ENCODE measurements at regions not wholly inside any gene's neighbourhood (a gene's known extent, or its start where the extent isn't known, plus 50 kb on each side); places are given as distances from the start of the nearest gene placed in this dataset.

DNA sequence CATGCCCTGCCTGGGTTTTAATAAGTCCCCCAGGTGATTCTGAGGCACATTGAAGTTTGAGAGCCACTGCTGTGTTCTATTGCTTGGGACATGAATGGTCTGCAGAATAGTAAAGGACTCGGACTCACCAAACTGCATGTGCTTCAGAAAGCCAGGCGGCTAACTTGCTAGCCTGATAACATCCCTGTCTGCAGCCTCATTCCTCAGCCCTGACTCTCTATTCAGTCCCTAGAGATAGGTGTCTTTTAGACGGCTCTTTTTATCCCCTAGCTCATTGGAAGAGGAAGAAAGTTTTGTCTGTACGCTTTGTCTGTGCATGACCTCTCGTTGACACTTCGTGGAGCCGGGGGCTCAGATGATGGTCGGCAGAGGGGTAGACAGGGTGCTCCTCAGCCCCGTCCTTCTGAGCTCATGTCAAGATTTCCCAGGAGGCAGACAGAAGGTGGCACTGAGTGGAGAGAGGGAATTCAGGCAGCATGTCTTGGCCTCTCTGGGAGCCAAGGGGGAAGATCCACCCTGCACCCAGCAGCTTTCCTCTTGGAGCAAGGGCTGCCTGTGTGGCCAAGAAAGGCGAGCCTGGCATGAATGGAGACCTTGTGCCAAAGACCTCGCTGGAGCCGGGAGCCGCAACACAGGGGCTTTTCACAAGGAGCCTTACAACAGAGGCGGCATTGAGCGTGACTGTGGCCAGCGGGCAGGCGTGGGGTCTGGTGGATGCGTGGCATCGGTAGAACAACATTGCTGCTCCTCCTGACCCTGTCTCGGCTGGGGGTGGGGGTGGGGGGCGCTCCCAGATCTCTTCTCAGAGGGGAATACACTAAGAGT, 51.1 kb upstream of the PODXL start (continued):
- TF ChIP-seq, protein P1, sequence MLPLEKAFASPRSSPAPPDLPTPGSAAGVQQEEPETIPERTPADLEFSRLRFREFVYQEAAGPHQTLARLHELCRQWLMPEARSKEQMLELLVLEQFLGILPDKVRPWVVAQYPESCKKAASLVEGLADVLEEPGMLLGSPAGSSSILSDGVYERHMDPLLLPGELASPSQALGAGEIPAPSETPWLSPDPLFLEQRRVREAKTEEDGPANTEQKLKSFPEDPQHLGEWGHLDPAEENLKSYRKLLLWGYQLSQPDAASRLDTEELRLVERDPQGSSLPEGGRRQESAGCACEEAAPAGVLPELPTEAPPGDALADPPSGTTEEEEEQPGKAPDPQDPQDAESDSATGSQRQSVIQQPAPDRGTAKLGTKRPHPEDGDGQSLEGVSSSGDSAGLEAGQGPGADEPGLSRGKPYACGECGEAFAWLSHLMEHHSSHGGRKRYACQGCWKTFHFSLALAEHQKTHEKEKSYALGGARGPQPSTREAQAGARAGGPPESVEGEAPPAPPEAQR (CRISPR knock-in tag; IDR thresholded peaks at IDR 0.05), result no peak

- H3K27me3 Mint-ChIP-seq (ENCODE audit: low read depth), result no peaks in the 10 kb centered on the region; the same call in 1 of the 2 replicates
- DNase-seq (ENCODE audit: low spot score) (no peak), ATAC-seq (no peak)
- H3K4me1 Mint-ChIP-seq, result peaks cover 73% of the 10 kb centered on the region
- TF ChIP-seq, protein P2, sequence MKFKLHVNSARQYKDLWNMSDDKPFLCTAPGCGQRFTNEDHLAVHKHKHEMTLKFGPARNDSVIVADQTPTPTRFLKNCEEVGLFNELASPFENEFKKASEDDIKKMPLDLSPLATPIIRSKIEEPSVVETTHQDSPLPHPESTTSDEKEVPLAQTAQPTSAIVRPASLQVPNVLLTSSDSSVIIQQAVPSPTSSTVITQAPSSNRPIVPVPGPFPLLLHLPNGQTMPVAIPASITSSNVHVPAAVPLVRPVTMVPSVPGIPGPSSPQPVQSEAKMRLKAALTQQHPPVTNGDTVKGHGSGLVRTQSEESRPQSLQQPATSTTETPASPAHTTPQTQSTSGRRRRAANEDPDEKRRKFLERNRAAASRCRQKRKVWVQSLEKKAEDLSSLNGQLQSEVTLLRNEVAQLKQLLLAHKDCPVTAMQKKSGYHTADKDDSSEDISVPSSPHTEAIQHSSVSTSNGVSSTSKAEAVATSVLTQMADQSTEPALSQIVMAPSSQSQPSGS (CRISPR knock-in tag; IDR thresholded peaks at IDR 0.05; ENCODE audit: borderline replicate concordance, low read depth), result no peak
- TF ChIP-seq OVOL2 (CRISPR knock-in tag; IDR thresholded peaks at IDR 0.05; ENCODE audit: borderline replicate concordance), result no peak
- no peak for TF ChIP-seq ZNF423 (CRISPR knock-in tag; IDR thresholded peaks at IDR 0.05)
- no peak for TF ChIP-seq ESRRA (CRISPR knock-in tag; IDR thresholded peaks at IDR 0.05; ENCODE audit: borderline replicate concordance)
- TF ChIP-seq CREB1 (CRISPR knock-in tag; IDR thresholded peaks at IDR 0.05), result no peak
- TF ChIP-seq, protein P1 (CRISPR knock-in tag; IDR thresholded peaks at IDR 0.05), result no peak
- TF ChIP-seq ATF3 (CRISPR knock-in tag; conservative IDR thresholded peaks at IDR 0.05), result no peak
- TF ChIP-seq ZNF317 (CRISPR knock-in tag; IDR thresholded peaks at IDR 0.05; ENCODE audit: borderline replicate concordance, low read depth), result no peak
- peak; percentile 92 for TF ChIP-seq ZNF121 (CRISPR knock-in tag; IDR thresholded peaks at IDR 0.05)
- TF ChIP-seq ETV6 (CRISPR knock-in tag; IDR thresholded peaks at IDR 0.05), result peak; percentile 16; the same call in 1 of the 2 replicates
- no peak for TF ChIP-seq NR3C1 (CRISPR knock-in tag; conservative IDR thresholded peaks at IDR 0.05; ENCODE audit: low read depth)
- TF ChIP-seq ZNF219 (CRISPR knock-in tag; IDR thresholded peaks at IDR 0.05; ENCODE audit: borderline replicate concordance), result no peak
- TF ChIP-seq, protein P3, sequence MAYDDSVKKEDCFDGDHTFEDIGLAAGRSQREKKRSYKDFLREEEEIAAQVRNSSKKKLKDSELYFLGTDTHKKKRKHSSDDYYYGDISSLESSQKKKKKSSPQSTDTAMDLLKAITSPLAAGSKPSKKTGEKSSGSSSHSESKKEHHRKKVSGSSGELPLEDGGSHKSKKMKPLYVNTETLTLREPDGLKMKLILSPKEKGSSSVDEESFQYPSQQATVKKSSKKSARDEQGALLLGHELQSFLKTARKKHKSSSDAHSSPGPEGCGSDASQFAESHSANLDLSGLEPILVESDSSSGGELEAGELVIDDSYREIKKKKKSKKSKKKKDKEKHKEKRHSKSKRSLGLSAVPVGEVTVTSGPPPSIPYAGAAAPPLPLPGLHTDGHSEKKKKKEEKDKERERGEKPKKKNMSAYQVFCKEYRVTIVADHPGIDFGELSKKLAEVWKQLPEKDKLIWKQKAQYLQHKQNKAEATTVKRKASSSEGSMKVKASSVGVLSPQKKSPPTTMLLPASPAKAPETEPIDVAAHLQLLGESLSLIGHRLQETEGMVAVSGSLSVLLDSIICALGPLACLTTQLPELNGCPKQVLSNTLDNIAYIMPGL (CRISPR knock-in tag; IDR thresholded peaks at IDR 0.05), result no peak
- no peak for TF ChIP-seq ZNF281 (CRISPR knock-in tag; IDR thresholded peaks at IDR 0.05)
- H3K9me3 Mint-ChIP-seq, result no peaks in the 10 kb centered on the region
- no peak overlapping the region for H3K4me3 Mint-ChIP-seq
- H3K36me3 Mint-ChIP-seq, result no peaks in the 10 kb centered on the region
- peak overlapping the region; percentile 100 for H3K27ac Mint-ChIP-seq
- POLR2A ChIA-PET, result interaction anchor here (0.6 to 2.0 kb wide), 4 partner anchors 8 to 76 kb away, joined by 3 to 7 read pairs (median 4); no protein-coding TSS in a partner anchor
- CTCF ChIA-PET, result interaction anchor here (1.8 to 8.8 kb wide), 6 partner anchors 20 to 60 kb away, joined by 6 to 91 read pairs (median 12); no protein-coding TSS in a partner anchor
Measured at GRCh38 chr7:131606346-131607290, 50.2 kb upstream of the PODXL start.
